ENCODE measurements at regions not wholly inside any gene's neighbourhood (a gene's known extent, or its start where the extent isn't known, plus 50 kb on each side); places are given as distances from the start of the nearest gene placed in this dataset.

DNA sequence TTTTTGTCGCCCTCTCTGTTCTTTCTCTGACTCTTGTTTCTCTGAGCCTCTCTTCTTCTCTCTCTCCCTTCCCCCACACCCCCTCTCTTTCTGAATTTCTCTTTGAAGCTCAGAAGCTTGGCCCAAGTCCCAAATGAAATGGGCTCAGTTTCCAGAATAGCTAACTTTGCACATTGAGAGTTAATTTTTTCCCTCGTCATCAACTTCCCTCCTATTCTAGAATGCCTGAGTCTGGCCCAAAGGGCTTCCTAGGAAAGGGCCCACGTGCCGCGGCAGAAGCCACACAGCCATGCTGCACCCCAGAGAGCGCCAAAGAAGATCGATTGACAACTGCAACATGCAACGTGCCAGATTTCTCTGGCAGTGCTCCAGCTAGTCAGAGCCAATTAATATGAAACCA, 588.8 kb upstream of the KLF4 start:
- Histone ChIP-seq H3K4me2 (peak overlapping the region; percentile 88), H3K9ac (peak overlapping the region; percentile 13; the same call in 1 of the 2 replicates), H3K4me3 (IDR thresholded peaks at IDR 0.05; ENCODE audit: insufficient read depth, low read depth, low read length) (no peak overlapping the region), H3K27ac (peak overlapping the region; percentile 54), H3K27me3 (ENCODE audit: insufficient read depth, low read depth) (no peaks in the 10 kb centered on the region), H2AFZ (ENCODE audit: low read depth) (peak overlapping the region; percentile 28; the same call in 1 of the 2 replicates), H3K4me1 (ENCODE audit: low read depth, poor library complexity, severe bottlenecking) (peaks cover 99% of the 10 kb centered on the region), H4K20me1 (ENCODE audit: insufficient read depth) (no peaks in the 10 kb centered on the region), H3K79me2 (ENCODE audit: insufficient read depth, low read depth) (no peaks in the 10 kb centered on the region), H3K36me3 (ENCODE audit: insufficient read depth) (no peaks in the 10 kb centered on the region)
- TF ChIP-seq, protein P1, sequence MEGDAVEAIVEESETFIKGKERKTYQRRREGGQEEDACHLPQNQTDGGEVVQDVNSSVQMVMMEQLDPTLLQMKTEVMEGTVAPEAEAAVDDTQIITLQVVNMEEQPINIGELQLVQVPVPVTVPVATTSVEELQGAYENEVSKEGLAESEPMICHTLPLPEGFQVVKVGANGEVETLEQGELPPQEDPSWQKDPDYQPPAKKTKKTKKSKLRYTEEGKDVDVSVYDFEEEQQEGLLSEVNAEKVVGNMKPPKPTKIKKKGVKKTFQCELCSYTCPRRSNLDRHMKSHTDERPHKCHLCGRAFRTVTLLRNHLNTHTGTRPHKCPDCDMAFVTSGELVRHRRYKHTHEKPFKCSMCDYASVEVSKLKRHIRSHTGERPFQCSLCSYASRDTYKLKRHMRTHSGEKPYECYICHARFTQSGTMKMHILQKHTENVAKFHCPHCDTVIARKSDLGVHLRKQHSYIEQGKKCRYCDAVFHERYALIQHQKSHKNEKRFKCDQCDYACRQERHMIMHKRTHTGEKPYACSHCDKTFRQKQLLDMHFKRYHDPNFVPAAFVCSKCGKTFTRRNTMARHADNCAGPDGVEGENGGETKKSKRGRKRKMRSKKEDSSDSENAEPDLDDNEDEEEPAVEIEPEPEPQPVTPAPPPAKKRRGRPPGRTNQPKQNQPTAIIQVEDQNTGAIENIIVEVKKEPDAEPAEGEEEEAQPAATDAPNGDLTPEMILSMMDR (conservative IDR thresholded peaks at IDR 0.05; ENCODE audit: low read depth, low read length) = no peak

DNA sequence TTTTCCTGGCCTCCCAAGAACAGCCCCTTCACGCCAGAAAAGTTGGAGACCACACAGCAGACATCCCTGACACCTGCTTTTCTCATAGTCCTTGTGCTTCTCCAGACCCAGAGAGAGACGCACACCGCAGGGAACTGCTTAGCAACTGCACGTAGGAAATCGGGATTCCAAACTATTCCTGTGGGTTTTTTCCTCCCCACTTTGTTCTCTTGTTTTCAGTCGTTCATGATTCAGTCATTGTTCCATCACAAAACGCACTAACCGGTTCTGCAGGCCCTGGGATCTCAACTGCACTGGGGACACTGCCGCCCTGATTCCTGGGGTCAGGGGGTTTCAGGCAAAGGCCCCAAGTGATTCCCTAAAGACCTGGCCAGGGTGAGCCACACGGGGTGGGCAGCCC, 588.0 kb upstream of the KLF4 start:
- Histone ChIP-seq H3K27me3 (ENCODE audit: insufficient read depth, low read depth) (no peaks in the 10 kb centered on the region), H3K4me2 (peak overlapping the region; percentile 88), H3K4me1 (ENCODE audit: low read depth, poor library complexity, severe bottlenecking) (peaks cover 99% of the 10 kb centered on the region), H3K36me3 (ENCODE audit: insufficient read depth) (no peaks in the 10 kb centered on the region), H3K4me3 (IDR thresholded peaks at IDR 0.05; ENCODE audit: insufficient read depth, low read depth, low read length) (no peak overlapping the region), H4K20me1 (ENCODE audit: insufficient read depth) (no peaks in the 10 kb centered on the region), H3K9ac (no peak overlapping the region), H3K27ac (peak overlapping the region; percentile 54; the same call in 1 of the 2 replicates), H2AFZ (ENCODE audit: low read depth) (no peak overlapping the region), H3K79me2 (ENCODE audit: insufficient read depth, low read depth) (no peaks in the 10 kb centered on the region)
- TF ChIP-seq, protein P1 (conservative IDR thresholded peaks at IDR 0.05; ENCODE audit: low read depth, low read length) = no peak

DNA sequence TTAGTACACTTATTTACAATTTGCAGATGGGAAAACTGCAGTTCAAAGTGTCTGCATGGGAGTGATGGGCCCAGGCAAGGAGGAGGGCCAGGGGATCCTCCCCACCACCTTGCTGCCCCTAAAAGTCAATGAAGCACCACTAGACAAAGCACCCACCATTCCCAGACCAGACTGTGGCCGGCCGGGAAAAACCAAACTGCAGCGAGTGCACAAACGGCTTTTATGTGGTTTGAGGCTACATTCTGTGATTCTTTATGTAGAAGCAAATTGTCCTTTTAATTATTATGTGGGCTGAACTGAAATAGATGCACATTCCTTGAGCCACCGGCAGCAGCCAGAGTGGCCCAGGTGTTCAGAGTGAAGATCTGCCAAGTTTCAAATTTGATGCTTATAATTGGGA, 585.3 kb upstream of the KLF4 start:
- Histone ChIP-seq H4K20me1 (ENCODE audit: insufficient read depth) (no peaks in the 10 kb centered on the region), H3K4me3 (IDR thresholded peaks at IDR 0.05; ENCODE audit: insufficient read depth, low read depth, low read length) (no peak overlapping the region), H3K27ac (peak overlapping the region; percentile 74), H3K79me2 (ENCODE audit: insufficient read depth, low read depth) (no peaks in the 10 kb centered on the region), H3K36me3 (ENCODE audit: insufficient read depth) (no peaks in the 10 kb centered on the region), H3K4me2 (peak overlapping the region; percentile 88), H3K27me3 (ENCODE audit: insufficient read depth, low read depth) (no peaks in the 10 kb centered on the region), H2AFZ (ENCODE audit: low read depth) (no peak overlapping the region), H3K9ac (no peak overlapping the region; the same call in 1 of the 2 replicates), H3K4me1 (ENCODE audit: low read depth, poor library complexity, severe bottlenecking) (peaks cover 78% of the 10 kb centered on the region)
- TF ChIP-seq, protein P1 (conservative IDR thresholded peaks at IDR 0.05; ENCODE audit: low read depth, low read length) = no peak

DNA sequence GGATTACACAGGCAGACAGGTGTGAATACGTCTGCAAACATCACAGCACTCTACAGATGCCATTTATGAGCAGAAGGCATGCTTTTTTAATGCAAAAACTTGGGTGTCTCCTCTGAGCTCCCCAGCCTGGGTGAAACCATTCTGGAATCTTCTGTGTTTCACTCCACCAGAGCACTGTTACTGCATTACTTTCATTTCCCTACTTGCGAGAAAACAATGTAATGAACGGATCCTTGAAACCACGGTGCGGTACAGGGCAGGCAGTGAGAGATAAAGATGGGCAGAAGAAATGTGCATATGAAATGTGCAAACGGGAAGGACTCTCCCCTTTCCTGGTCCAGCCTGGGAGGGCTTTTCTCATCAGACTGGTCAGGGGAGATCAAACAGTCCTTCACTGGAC, 584.3 kb upstream of the KLF4 start:
- H3K9ac ChIP-seq = peak overlapping the region; percentile 1; the same call in 1 of the 2 replicates
- H3K79me2 ChIP-seq (ENCODE audit: insufficient read depth, low read depth) = no peaks in the 10 kb centered on the region
- H3K4me2 ChIP-seq = peak overlapping the region; percentile 88
- H3K27me3 ChIP-seq (ENCODE audit: insufficient read depth, low read depth) = no peaks in the 10 kb centered on the region
- H3K27ac ChIP-seq = peak overlapping the region; percentile 74
- H3K4me3 ChIP-seq (IDR thresholded peaks at IDR 0.05; ENCODE audit: insufficient read depth, low read depth, low read length) = no peak overlapping the region
- no peaks in the 10 kb centered on the region for H4K20me1 ChIP-seq (ENCODE audit: insufficient read depth)
- no peaks in the 10 kb centered on the region for H3K36me3 ChIP-seq (ENCODE audit: insufficient read depth)
- TF ChIP-seq, protein P1 (conservative IDR thresholded peaks at IDR 0.05; ENCODE audit: low read depth, low read length) = no peak
- H3K4me1 ChIP-seq (ENCODE audit: low read depth, poor library complexity, severe bottlenecking) = peaks cover 67% of the 10 kb centered on the region
- peak overlapping the region; percentile 47 for H2AFZ ChIP-seq (ENCODE audit: low read depth)

Measured in KMS-11 (cell line).